ENCODE measurements at regions not wholly inside any gene's neighbourhood (a gene's known extent, or its start where the extent isn't known, plus 50 kb on each side); places are given as distances from the start of the nearest gene placed in this dataset.

GRCh38 chr6:126786262-126786661 is 332.2 kb upstream of the RSPO3 start:
- TF ChIP-seq, protein P1, sequence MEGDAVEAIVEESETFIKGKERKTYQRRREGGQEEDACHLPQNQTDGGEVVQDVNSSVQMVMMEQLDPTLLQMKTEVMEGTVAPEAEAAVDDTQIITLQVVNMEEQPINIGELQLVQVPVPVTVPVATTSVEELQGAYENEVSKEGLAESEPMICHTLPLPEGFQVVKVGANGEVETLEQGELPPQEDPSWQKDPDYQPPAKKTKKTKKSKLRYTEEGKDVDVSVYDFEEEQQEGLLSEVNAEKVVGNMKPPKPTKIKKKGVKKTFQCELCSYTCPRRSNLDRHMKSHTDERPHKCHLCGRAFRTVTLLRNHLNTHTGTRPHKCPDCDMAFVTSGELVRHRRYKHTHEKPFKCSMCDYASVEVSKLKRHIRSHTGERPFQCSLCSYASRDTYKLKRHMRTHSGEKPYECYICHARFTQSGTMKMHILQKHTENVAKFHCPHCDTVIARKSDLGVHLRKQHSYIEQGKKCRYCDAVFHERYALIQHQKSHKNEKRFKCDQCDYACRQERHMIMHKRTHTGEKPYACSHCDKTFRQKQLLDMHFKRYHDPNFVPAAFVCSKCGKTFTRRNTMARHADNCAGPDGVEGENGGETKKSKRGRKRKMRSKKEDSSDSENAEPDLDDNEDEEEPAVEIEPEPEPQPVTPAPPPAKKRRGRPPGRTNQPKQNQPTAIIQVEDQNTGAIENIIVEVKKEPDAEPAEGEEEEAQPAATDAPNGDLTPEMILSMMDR (IDR thresholded peaks at IDR 0.05) = no peak
- TF ChIP-seq POLR2A (IDR thresholded peaks at IDR 0.05) = no peak
- no peak for TF ChIP-seq POLR2AphosphoS5 (IDR thresholded peaks at IDR 0.05; ENCODE audit: insufficient read depth in 1 of 2, low read depth in 1 of 2)
